AG09309 (cell line): ENCODE measurements at regions not wholly inside any gene's neighbourhood (a gene's known extent, or its start where the extent isn't known, plus 50 kb on each side); places are given as distances from the start of the nearest gene placed in this dataset.

Source experiments
- DNase-seq: peaks from one replicate; pipeline ENCODE4 v3.0.0-alpha.2; 2010; ENCODE audit warnings: low read depth
- H3K4me3 ChIP-seq: 2 replicates; pipeline ENCODE4 v1.5.1; 2011; ENCODE audit warnings: mild to moderate bottlenecking, low read depth, low read length, moderate library complexity; ENCODE audit not compliant: control insufficient read depth
- CTCF ChIP-seq: IDR thresholded peaks from 2 replicates; pipeline ENCODE4 v1.5.1; 2011; ENCODE audit warnings: mild to moderate bottlenecking, low read depth, low read length, inconsistent platforms; ENCODE audit not compliant: insufficient read depth, control insufficient read depth; ENCODE audit errors: missing control alignments

- no peak overlapping the region for H3K4me3 ChIP-seq
- DNase-seq = no peak
- no peak for TF ChIP-seq CTCF
Measured at GRCh38 chr5:60371065-60371464, 328.9 kb downstream of the DEPDC1B start.

- no peak overlapping the region for H3K4me3 ChIP-seq
- DNase-seq = no peak
- no peak for TF ChIP-seq CTCF
Measured at GRCh38 chr5:60370508-60370907, 329.5 kb downstream of the DEPDC1B start.

- DNase-seq = no peak
- no peak for TF ChIP-seq CTCF
- H3K4me3 ChIP-seq = no peak overlapping the region
Measured at GRCh38 chr5:60369391-60369790, 330.6 kb downstream of the DEPDC1B start.

- no peak for TF ChIP-seq CTCF
- DNase-seq = no peak
- H3K4me3 ChIP-seq = no peak overlapping the region
Measured at GRCh38 chr5:60368100-60368499, 331.9 kb downstream of the DEPDC1B start.

- no peak for DNase-seq
- no peak overlapping the region for H3K4me3 ChIP-seq
- no peak for TF ChIP-seq CTCF
Measured at GRCh38 chr5:60366489-60366888, 333.5 kb downstream of the DEPDC1B start.

- no peak overlapping the region for H3K4me3 ChIP-seq
- TF ChIP-seq CTCF = no peak
- no peak for DNase-seq
Measured at GRCh38 chr5:60365001-60365400, 335.0 kb downstream of the DEPDC1B start.

- no peak for DNase-seq
- no peak overlapping the region for H3K4me3 ChIP-seq
- no peak for TF ChIP-seq CTCF
Measured at GRCh38 chr5:60362158-60362557, 337.8 kb downstream of the DEPDC1B start.
